Testis (tissue), 2 donors: ENCODE measurements at regions not wholly inside any gene's neighbourhood (a gene's known extent, or its start where the extent isn't known, plus 50 kb on each side); places are given as distances from the start of the nearest gene placed in this dataset.

Experiments
- CTCF ChIP-seq, 3 experiments: fragments of 450-650 bp in 2 of 3; fragments of 200-600 bp in 1 of 3; sonication (generic) in 1 of 3; IDR thresholded peaks; one replicate each; pipeline ENCODE4 v1.5.1; 2016 to 2019; ENCODE audit warnings: antibody characterized with exemption in 3 of 3, mild to moderate bottlenecking in 2 of 3, moderate library complexity in 1 of 3
- POLR2A ChIP-seq: fragments of 450-650 bp; IDR thresholded peaks from one replicate; pipeline ENCODE4 v1.6.1; 2017; ENCODE audit warnings: antibody characterized with exemption, mild to moderate bottlenecking, moderate library complexity

GRCh38 chr11:69227271-69227670, 66.7 kb upstream of the MYEOV start:
- TF ChIP-seq CTCF (IDR thresholded peaks at IDR 0.05) (no peak), POLR2A (no peak)
